NCI-H82 (cell line): ENCODE measurements at regions not wholly inside any gene's neighbourhood (a gene's known extent, or its start where the extent isn't known, plus 50 kb on each side); places are given as distances from the start of the nearest gene placed in this dataset.
"Not testable (repeated sequence)": the region's sequence is repeated elsewhere in the genome, so short reads cannot be mapped to it uniquely, and the experiment has no call there.

ENCODE experiments used
- DNase-seq: peaks from one replicate; lab custom pipeline; 2025; lab: John Stamatoyannopoulos, UW

DNA sequence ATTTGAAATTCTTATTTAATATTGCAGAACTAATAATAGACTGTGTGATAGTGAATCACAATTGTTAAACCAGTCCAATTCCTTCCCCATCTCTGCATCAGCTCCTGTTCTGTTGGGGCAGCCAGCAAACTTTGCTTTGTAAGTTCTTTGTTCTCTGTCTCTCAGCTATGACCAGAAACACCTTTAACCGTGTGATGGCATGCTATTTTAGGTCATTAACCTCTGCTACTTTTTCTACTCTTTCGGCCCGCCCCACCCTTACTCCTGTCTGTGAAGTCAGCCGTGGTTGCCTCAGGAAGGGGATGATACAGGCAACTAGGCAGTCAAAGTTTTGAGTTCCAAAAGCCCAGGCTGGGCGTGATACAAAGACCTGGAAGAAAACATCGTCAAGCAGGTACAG lies 51.3 kb upstream of the EGFL6 start:
- no peak for DNase-seq

- no peak for DNase-seq
These were observed 54.0 kb upstream of the EGFL6 start for GRCh38 chrX:13515211-13515930.

- DNase-seq: no peak
These were observed 57.5 kb upstream of the EGFL6 start for GRCh38 chrX:13511944-13512330.

DNA sequence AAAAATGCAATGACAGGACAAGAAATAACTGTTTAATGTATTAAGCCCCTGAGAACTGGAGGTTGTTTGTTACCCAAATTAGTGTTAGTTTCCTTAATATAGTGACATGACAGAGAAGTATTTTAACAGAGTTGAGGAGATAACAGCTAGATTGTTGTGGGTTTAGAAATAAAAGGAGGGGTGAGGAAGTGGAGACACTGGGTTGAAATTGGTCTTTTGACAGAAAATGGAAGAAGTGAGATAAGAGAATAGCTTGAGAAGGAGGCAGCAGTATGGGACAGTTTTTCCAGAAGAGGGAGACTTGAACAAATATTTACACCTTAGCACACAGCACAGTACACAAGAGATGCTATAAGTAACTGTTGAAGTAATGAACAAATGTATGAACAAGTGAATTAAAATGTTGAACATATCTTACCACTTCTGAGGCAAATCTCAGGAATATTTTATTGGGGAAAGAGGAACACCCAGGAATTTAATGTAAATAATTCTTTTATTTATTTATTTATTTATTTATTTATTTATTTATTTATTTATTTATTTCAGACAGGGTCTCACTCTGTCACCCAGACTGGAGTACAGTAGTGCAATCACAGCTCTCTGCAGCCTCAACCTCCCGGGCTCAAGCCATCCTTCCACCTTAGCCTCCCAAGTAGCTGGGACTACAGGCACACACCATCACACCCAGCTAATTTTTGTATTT lies 58.0 kb upstream of the EGFL6 start:
- DNase-seq: no peak

- DNase-seq: no peak
These were observed 61.5 kb upstream of the EGFL6 start for GRCh38 chrX:13507893-13508292.

GRCh38 chrX:13506574-13506973 lies 62.8 kb upstream of the EGFL6 start:
- peak; percentile 63 for DNase-seq

DNA sequence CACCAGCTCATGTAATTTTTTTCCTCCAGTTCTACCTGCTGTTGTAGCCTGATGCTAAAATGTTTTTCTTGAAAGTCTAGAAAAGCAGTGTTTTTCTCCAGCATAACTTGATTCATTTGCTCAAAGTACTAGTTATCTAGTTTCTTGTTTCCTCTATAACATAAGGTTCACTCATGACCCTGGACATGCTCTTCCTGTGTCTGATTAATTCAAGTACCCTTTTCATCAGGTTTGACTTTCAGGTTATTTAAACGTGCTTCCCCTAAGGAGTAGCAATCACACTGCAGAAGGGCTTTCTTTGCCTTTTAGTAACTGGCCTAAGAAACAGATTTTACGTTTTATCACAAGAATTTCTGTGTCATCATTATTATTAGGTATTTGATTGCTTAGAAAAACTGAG lies 66.8 kb upstream of the EGFL6 start:
- no peak for DNase-seq

DNA sequence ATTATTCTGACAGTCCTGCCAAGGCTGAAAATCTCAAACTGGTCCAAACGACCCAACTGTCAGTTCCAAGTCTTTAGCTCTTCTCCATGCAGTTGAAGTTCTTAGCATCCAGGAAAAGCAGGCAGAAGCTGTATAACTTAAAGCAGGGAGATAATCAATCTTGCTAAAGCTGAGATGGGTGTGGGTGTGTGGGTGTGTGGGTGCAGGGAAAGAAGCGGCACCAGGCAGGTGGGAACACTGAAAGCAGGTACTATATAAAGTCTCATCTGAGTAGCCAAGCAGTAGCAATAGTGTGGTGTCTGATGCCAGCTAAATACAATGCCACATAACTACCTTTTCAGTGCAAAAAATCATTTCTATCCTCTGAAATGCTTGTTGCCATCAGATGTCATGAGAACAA lies 69.7 kb upstream of the EGFL6 start:
- DNase-seq: no peak

DNA sequence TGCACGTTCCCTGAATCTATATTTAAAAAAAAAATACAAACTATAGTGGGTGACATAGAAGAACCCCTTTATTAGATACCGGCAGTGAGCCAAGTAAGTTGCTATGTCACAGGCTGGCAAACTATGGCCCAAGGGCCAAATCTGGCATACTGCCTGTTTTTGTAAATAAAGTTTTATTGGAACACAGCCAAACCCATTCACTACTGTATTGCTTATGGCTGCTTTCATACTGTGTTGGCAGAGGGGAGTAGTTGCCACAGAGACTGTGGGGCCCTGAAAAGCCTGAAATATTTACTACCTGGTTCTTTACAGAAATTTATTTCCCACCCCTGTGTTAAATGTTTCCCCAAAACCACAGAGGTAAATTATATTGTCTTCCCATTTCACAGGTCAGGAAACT lies 71.2 kb upstream of the EGFL6 start:
- DNase-seq: no peak

DNA sequence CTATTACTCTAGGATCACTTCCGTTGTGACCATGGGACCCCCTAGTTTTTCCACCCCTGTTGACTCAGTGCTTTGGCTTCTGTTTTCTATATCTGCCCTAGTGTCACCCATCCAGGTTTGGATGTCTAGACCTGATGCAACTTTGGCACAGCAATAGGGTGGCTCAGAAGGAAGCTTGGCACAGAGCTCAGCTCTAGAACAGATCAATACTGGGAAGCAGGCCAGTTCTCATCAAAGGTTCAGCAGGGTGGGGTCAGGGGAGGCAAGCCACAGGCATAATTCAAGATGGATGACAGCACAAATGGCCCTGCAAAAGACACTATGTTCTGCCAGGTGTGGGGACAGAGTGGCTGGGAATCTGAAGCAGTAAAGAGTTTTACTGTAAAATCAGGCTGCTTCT lies 74.2 kb upstream of the EGFL6 start:
- DNase-seq: no peak

GRCh38 chrX:13494562-13494961 lies 74.8 kb upstream of the EGFL6 start:
- no peak for DNase-seq

- no peak for DNase-seq
These were observed 75.7 kb upstream of the EGFL6 start for GRCh38 chrX:13493659-13494058.

GRCh38 chrX:13492286-13492685 lies 77.1 kb upstream of the EGFL6 start:
- no peak for DNase-seq

DNA sequence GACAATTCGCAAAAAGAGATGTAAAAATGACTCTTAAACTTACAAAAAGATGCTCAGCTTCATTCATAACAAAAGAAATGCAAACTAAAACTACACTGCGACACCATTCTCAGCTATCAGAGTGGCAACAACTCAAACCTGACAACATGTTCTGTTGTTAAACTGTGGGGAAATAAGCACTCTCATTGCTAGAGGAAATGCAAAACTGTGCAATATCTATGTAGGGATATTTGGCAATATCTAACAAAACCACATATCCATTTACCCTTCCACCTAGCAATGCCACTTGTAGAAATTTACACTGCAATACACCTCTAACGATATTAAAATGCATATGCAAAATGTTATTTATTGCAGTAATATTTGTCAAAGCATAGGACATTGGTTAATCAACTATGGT lies 78.3 kb upstream of the EGFL6 start:
- no peak for DNase-seq

DNA sequence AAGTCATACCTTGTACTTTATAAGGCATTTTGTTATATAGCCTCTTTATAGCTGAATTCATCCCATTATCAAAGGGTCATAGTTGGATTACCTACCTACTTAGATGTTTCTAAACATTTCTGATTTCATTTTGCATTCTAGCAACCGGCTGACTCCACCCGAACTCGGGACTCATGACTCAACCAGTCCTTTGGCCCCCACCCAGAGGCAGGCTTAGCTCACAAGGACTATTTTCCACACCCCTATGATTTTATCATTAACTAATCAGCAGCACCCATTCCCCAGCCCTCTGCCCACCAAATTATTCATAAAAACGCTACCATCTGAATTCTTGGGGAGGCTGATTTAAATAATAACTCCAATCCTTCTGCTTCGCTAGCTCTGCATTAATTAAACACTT lies 79.9 kb upstream of the EGFL6 start:
- no peak for DNase-seq

- DNase-seq: peak; percentile 86
These were observed 81.5 kb upstream of the EGFL6 start for GRCh38 chrX:13487731-13488505.

DNA sequence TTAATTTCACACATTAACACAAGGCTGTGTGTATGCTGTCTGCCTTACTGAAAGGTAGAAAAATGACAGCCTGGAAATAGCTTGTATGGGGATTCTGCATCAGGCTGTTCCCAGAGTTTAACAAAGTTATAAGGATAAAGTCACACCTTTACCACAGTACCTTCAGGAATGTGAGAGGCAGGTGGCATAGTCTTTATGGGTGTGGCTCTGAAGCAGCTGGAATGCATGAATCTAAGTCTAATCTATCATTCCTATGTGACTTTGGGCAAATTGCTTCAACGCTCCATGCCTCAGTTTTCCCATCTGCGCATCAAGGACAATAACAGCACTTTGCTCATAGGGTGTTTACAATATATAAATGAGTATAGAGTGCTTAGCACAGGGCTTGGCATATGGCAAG lies 84.2 kb upstream of the EGFL6 start:
- DNase-seq: no peak

DNA sequence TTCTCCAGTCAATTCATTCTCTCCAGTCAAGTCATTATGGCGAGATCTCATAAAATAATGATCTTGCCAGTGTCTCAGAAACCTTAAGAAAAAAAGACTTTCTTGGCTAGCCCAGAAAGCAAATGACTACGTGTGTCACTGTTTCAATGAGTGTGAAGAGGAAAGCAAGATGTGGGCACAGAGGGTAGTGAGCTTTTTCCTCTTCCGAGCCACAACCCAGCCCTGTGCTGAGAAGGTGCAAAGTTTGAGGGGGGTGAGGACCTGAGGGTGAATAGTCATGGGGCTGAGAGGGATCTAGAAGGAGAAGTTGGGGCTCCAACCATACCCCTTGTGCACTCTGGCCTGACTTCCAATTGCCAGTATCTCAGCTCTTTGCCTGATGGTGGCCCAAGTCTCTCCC lies 85.6 kb upstream of the EGFL6 start:
- no peak for DNase-seq

DNA sequence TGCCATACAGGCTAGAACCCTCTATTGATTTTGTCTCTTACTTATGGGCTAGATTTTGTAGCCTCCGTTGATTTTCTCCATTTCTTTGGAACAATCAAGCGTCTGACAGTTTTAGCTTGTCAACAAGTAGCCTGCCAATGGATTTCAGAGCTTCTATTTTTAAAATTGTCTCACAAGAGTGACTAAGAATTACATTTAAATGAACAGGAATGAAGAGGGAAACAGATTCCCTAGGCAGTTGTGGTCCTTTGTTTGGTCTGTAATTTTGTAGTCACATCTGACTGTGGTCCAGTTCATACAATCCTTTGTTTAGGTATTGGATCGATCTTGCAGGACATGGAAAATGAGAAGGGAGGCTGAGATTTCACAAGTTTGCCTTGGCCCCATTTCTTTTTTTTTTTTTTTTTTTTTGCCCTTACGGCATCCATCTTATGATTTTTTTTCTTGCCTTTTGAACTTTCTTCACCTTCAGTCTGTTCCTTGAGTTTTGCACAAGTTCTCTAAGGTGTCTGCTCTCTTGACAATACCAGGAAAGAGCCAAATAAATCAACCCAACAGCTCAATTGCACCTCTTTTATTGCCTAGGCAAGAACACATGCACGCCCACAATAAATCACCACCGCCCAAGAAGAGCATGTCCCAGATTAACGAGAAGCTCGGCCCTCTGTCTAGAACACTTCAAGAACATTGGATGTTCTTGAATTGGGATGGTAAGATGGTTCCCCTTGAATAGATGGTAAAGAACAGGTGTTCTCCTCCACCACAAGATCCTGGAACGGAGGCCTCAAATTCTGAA lies 86.5 kb upstream of the EGFL6 start:
- no peak for DNase-seq

GRCh38 chrX:13480780-13481179 lies 88.6 kb upstream of the EGFL6 start:
- not testable (repeated sequence) for DNase-seq

- DNase-seq: no peak
These were observed 90.0 kb upstream of the EGFL6 start for GRCh38 chrX:13479452-13479813.

DNA sequence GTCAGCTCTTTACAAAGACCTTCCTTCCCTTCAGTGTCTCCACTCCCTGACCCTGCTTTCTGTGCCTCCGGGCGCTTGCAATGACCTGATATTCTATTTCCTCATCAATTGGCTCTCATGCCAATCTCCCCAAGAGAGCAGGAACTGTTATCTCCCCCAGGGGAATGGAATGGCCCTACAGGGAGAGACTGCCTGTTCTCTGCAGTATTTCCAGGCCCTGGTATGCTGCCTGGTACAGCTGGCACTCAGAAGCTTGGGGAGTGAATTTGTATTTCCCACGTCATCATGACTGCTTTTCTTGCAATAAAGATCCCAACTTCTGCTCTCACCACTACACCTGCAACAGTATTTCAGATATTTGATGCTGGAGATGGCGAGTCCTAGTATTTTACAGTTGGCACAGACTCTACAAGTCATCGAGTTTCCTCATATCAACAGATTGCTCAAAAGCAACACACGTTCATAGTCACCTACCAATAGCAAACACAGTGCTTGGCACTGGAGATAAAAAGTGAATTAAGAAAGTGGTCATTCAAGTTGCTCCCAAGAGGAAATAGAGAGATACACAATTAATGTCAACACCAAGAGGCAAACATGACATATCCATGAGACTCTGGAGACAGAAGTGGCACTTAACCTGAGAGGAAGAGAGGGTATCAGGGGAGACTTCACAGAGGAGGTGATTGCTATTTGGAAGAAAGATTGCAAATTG lies 90.5 kb upstream of the EGFL6 start:
- DNase-seq: no peak
